Ammon's horn (tissue), 1 donor: ENCODE measurements at regions not wholly inside any gene's neighbourhood (a gene's known extent, or its start where the extent isn't known, plus 50 kb on each side); places are given as distances from the start of the nearest gene placed in this dataset.

Experiments
- DNase-seq: peaks from one replicate; pipeline ENCODE4 v3.0.0-alpha.2; 2016; ENCODE audit warnings: low spot score

- no peak for DNase-seq
These were observed 287.8 kb upstream of the GOLIM4 start for GRCh38 chr3:168383573-168383972.

- DNase-seq, result no peak
These were observed 276.1 kb upstream of the GOLIM4 start for GRCh38 chr3:168371846-168372245.

- no peak for DNase-seq
These were observed 269.2 kb upstream of the GOLIM4 start for GRCh38 chr3:168364967-168365366.

GRCh38 chr3:168362661-168363247 lies 267.0 kb upstream of the GOLIM4 start:
- no peak for DNase-seq

- no peak for DNase-seq
These were observed 266.4 kb upstream of the GOLIM4 start for GRCh38 chr3:168362156-168362555.

- DNase-seq, result no peak
These were observed 265.3 kb upstream of the GOLIM4 start for GRCh38 chr3:168360993-168361392.

GRCh38 chr3:168342946-168343850 lies 247.5 kb upstream of the GOLIM4 start:
- DNase-seq, result no peak

- DNase-seq, result no peak
These were observed 246.5 kb upstream of the GOLIM4 start for GRCh38 chr3:168341956-168342936.

GRCh38 chr3:168341192-168341815 lies 245.6 kb upstream of the GOLIM4 start:
- DNase-seq, result no peak

- DNase-seq, result no peak
These were observed 242.4 kb upstream of the GOLIM4 start for GRCh38 chr3:168338161-168338560.

GRCh38 chr3:168336276-168336675 lies 240.6 kb upstream of the GOLIM4 start:
- DNase-seq, result no peak

- DNase-seq, result no peak
These were observed 237.7 kb upstream of the GOLIM4 start for GRCh38 chr3:168333410-168333935.

- no peak for DNase-seq
These were observed 236.0 kb upstream of the GOLIM4 start for GRCh38 chr3:168331756-168332155.

GRCh38 chr3:168330983-168331382 lies 235.3 kb upstream of the GOLIM4 start:
- no peak for DNase-seq

- DNase-seq, result no peak
These were observed 232.1 kb upstream of the GOLIM4 start for GRCh38 chr3:168327856-168328255.

- no peak for DNase-seq
These were observed 230.0 kb upstream of the GOLIM4 start for GRCh38 chr3:168325684-168326083.

GRCh38 chr3:168322941-168323340 lies 227.2 kb upstream of the GOLIM4 start:
- no peak for DNase-seq

- DNase-seq, result no peak
These were observed 218.4 kb upstream of the GOLIM4 start for GRCh38 chr3:168314166-168314565.

GRCh38 chr3:168312984-168313383 lies 217.3 kb upstream of the GOLIM4 start:
- DNase-seq, result no peak

- DNase-seq, result no peak
These were observed 212.2 kb upstream of the GOLIM4 start for GRCh38 chr3:168307893-168308292.

GRCh38 chr3:168295027-168295426 lies 199.3 kb upstream of the GOLIM4 start:
- no peak for DNase-seq

- DNase-seq, result no peak
These were observed 196.6 kb upstream of the GOLIM4 start for GRCh38 chr3:168292296-168292695.
